Smooth muscle cell (in vitro differentiated cells): ENCODE measurements at regions not wholly inside any gene's neighbourhood (a gene's known extent, or its start where the extent isn't known, plus 50 kb on each side); places are given as distances from the start of the nearest gene placed in this dataset.

Experiments
- DNase-seq: peaks from one replicate; lab custom pipeline; 2025; ENCODE audit not compliant: unreplicated experiment; lab: John Stamatoyannopoulos, UW
- H2AFZ ChIP-seq: fragments of 200-600 bp; sonication (generic); 2 replicates; pipeline ENCODE4 v1.6.0; 2016; ENCODE audit warnings: antibody characterized with exemption, low read depth, mild to moderate bottlenecking
- H3F3A ChIP-seq: fragments of 200-600 bp; sonication (generic); 2 replicates; pipeline ENCODE4 v1.6.0; 2017; ENCODE audit warnings: antibody characterized with exemption, low read depth
- H3K27ac ChIP-seq: fragments of 200-600 bp; sonication (generic); 2 replicates; pipeline ENCODE4 v1.5.1; 2016; ENCODE audit warnings: low read depth, mild to moderate bottlenecking
- H3K27me3 ChIP-seq: fragments of 200-600 bp; sonication (generic); 2 replicates; pipeline ENCODE4 v1.6.1; 2016; ENCODE audit warnings: low read depth, mild to moderate bottlenecking
- H3K36me3 ChIP-seq: fragments of 200-600 bp; sonication (generic); 2 replicates; pipeline ENCODE4 v1.5.1; 2016; ENCODE audit warnings: low read depth
- H3K4me1 ChIP-seq: fragments of 200-600 bp; sonication (generic); 2 replicates; pipeline ENCODE4 v1.5.1; 2016; ENCODE audit warnings: low read depth
- H3K4me2 ChIP-seq: fragments of 200-600 bp; sonication (generic); 2 replicates; pipeline ENCODE4 v1.6.0; 2016; ENCODE audit warnings: mild to moderate bottlenecking
- H3K4me3 ChIP-seq: fragments of 200-600 bp; sonication (generic); 2 replicates; pipeline ENCODE4 v1.5.1; 2016; ENCODE audit warnings: mild to moderate bottlenecking
- H3K79me2 ChIP-seq: fragments of 200-600 bp; sonication (generic); 2 replicates; pipeline ENCODE4 v1.6.0; 2016; ENCODE audit warnings: low read depth, mild to moderate bottlenecking
- H3K9ac ChIP-seq: fragments of 200-600 bp; sonication (generic); 2 replicates; pipeline ENCODE4 v1.6.0; 2016; ENCODE audit warnings: low read depth
- H3K9me3 ChIP-seq: fragments of 200-600 bp; sonication (generic); replicated peaks from 2 replicates; pipeline ENCODE4 v1.5.1; 2016; ENCODE audit warnings: low read depth
- H4K20me1 ChIP-seq: fragments of 200-600 bp; sonication (generic); 2 replicates; pipeline ENCODE4 v1.6.0; 2016; ENCODE audit warnings: low read depth
- WGBS: methylation state at CpG from one replicate; pipeline ENCODE4 v1.1.7; 2016; ENCODE audit warnings: low lambda C conversion rate; 5-methylcytosine and 5-hydroxymethylcytosine counted together
- TF ChIP-seq, protein P1 (sequence below): fragments of 200-600 bp; sonication (generic); IDR thresholded peaks from 2 replicates; pipeline ENCODE4 v1.5.1; 2017; ENCODE audit warnings: borderline replicate concordance, mild to moderate bottlenecking, antibody characterized with exemption; ENCODE audit not compliant: insufficient read depth, poor library complexity, severe bottlenecking

DNA sequence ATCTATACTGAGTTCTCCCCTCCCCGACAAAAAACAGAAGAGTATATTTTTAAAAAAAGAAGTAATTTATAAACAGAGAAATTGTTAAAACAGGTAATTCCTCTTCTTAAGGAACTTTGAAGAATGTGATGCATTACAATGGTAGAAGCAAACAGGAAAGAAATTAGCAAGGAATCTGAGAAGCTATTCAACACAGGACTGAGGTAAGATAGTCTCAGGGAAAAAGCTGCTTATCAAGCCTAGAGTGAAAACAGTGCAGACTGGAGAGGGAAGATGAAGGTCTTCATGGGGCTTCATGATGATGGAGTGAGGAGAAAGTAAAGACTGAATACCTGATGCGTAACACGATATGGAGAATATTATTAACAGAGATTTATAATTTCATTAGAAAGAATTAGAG is 880.0 kb downstream of the SLC16A7 start:
- Histone ChIP-seq H3K9me3 (no peaks in the 10 kb centered on the region), H3K27ac (no peak overlapping the region), H3K36me3 (no peaks in the 10 kb centered on the region), H2AFZ (no peak overlapping the region), H3K9ac (no peak overlapping the region), H4K20me1 (no peaks in the 10 kb centered on the region), H3K79me2 (no peaks in the 10 kb centered on the region), H3K4me1 (no peaks in the 10 kb centered on the region), H3K4me3 (no peak overlapping the region), H3F3A (no peaks in the 10 kb centered on the region), H3K4me2 (no peak overlapping the region), H3K27me3 (no peaks in the 10 kb centered on the region)
- TF ChIP-seq, protein P1, sequence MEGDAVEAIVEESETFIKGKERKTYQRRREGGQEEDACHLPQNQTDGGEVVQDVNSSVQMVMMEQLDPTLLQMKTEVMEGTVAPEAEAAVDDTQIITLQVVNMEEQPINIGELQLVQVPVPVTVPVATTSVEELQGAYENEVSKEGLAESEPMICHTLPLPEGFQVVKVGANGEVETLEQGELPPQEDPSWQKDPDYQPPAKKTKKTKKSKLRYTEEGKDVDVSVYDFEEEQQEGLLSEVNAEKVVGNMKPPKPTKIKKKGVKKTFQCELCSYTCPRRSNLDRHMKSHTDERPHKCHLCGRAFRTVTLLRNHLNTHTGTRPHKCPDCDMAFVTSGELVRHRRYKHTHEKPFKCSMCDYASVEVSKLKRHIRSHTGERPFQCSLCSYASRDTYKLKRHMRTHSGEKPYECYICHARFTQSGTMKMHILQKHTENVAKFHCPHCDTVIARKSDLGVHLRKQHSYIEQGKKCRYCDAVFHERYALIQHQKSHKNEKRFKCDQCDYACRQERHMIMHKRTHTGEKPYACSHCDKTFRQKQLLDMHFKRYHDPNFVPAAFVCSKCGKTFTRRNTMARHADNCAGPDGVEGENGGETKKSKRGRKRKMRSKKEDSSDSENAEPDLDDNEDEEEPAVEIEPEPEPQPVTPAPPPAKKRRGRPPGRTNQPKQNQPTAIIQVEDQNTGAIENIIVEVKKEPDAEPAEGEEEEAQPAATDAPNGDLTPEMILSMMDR, result no peak
- 75% methylated on average over 3 of the region's 3 CpGs for WGBS
- DNase-seq, result no peak

DNA sequence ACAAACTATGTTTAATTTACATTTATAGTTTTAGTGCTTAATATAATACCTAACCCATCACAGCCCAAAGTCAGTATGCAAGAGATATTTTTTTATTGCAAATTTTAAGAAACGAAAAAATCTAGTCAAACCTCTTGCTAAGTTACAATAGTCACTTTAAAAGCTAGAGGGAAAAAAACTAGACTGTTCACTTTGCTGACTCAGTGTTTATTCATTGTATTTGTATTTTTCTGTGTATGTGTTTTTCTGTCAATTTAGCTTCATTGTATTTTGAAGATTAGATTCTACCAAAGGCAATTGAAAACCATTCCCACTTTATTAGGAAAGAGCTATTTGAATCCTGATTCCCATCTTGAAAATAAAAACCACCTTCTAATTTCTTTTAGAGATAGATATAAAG is 891.5 kb downstream of the SLC16A7 start:
- TF ChIP-seq, protein P1, result no peak
- Histone ChIP-seq H3K36me3 (no peaks in the 10 kb centered on the region), H3K27me3 (no peaks in the 10 kb centered on the region), H3K9me3 (no peaks in the 10 kb centered on the region), H2AFZ (no peak overlapping the region), H3K9ac (no peak overlapping the region), H3F3A (no peaks in the 10 kb centered on the region), H3K4me2 (no peak overlapping the region), H4K20me1 (no peaks in the 10 kb centered on the region), H3K79me2 (no peaks in the 10 kb centered on the region), H3K4me1 (no peaks in the 10 kb centered on the region), H3K4me3 (no peak overlapping the region), H3K27ac (no peak overlapping the region)
- no peak for DNase-seq
- 77% methylated on average over 1 of the region's 1 CpG for WGBS

DNA sequence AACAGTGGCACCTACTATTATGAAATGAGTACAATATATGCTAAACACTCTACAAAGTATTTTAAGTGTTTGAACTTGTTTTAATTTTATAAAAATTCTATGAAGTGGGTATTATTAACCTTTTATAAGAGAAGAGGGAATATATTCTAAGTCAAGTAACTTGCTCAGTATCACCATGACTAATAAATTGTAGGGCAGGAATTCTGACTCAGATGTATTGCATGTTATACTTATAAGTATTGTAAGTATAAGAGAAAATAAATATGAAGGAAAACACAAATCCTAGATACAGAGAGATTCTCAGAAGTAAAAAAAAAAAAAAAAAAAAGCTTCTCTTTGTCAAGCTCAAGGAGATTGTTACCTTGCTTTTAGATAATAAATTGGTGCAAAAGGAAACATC is 893.2 kb downstream of the SLC16A7 start:
- Histone ChIP-seq H3F3A (no peaks in the 10 kb centered on the region), H3K4me3 (no peak overlapping the region), H3K27ac (no peak overlapping the region), H4K20me1 (no peaks in the 10 kb centered on the region), H3K4me2 (no peak overlapping the region), H2AFZ (no peak overlapping the region), H3K79me2 (no peaks in the 10 kb centered on the region), H3K27me3 (no peaks in the 10 kb centered on the region), H3K4me1 (no peaks in the 10 kb centered on the region), H3K9ac (no peak overlapping the region), H3K9me3 (no peaks in the 10 kb centered on the region), H3K36me3 (no peaks in the 10 kb centered on the region)
- TF ChIP-seq, protein P1, result no peak
- no peak for DNase-seq

DNA sequence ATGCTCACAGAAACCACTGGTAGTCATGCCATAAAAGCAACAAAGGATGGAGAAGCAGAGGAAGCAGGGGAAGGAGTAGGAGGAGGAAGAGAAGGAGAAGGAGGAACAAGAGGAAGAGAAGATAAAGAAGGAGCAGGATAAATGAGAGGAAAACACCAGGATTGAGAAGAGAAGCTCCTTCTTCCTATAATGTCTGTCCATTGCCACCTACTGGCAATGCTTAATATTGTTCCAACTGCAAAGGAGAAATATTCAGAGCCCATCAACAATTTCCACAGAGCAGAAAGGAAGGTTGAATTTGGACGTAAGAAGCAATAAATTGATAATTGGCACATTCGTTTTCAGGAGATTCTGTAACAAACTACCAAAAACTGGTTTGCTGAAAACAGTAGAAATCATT is 898.4 kb downstream of the SLC16A7 start:
- Histone ChIP-seq H3K27ac (no peak overlapping the region), H2AFZ (peak overlapping the region; percentile 14), H3K4me3 (no peak overlapping the region), H3K4me2 (no peak overlapping the region), H3K27me3 (no peaks in the 10 kb centered on the region), H3K4me1 (no peaks in the 10 kb centered on the region), H4K20me1 (no peaks in the 10 kb centered on the region), H3F3A (no peaks in the 10 kb centered on the region), H3K9me3 (no peaks in the 10 kb centered on the region), H3K79me2 (no peaks in the 10 kb centered on the region), H3K9ac (no peak overlapping the region), H3K36me3 (no peaks in the 10 kb centered on the region)
- TF ChIP-seq, protein P1, result peak; percentile 65
- DNase-seq, result no peak
- WGBS, result 30% methylated on average over 2 of the region's 2 CpGs
